ENCODE measurements at regions not wholly inside any gene's neighbourhood (a gene's known extent, or its start where the extent isn't known, plus 50 kb on each side); places are given as distances from the start of the nearest gene placed in this dataset.

DNA sequence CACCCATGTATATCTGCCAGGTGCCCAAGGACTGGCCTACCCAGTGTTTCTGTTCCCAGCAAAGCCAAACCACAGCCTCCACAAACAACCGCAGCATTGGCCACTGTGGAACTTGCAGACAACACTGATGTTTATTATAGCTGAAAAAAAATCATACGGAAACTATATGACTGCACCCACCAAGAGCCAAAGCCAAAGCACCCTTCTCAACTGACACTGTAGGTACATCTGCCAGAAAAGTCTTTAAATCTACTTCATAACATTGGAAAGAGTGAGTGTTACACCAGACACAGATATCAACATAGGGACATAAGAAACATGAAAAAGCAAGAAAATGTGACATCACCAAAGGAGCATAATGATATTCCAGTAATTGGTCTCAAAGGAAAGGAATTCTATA lies 428.0 kb downstream of the PSAT1 start:
- DNase-seq (ENCODE audit: low read depth): no peak

DNA sequence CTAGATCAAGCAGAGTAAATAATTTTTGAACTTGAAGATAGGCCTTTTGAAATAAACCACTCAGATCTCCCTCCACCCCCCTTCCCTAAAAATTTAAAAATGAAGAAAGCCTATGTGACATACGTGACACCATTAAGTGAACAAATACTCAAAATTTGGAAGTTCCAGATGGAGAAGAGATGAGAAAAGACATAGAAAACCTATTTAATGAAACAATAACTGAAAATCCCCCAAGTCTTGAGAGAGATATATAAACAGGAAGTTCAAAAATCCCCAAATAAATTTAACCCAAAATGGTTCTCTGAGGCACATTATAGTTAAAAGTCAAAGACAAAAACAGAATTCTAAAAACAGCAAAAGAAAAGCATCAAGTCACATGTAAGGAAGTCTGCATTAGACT lies 428.6 kb downstream of the PSAT1 start:
- no peak for DNase-seq (ENCODE audit: low read depth)

DNA sequence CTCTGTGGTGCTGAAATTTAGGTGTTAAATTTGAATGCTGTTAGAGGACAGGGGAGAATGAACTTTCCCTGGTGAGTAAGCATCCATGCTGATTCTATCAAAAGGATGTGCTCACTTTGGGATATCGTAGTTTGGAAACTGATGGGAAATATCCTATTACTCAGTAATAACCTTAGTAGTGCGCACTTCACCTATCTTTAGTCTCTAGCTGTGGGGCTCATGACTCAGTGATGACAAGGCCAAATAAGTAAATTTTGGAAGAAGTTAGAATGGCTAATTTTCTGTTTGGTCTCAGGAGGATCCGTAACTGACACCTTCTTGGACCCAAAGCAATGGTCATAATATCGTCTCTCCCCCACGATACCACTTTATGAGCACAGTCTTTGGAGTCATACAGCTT lies 448.4 kb downstream of the PSAT1 start:
- no peak for DNase-seq (ENCODE audit: low read depth)

DNA sequence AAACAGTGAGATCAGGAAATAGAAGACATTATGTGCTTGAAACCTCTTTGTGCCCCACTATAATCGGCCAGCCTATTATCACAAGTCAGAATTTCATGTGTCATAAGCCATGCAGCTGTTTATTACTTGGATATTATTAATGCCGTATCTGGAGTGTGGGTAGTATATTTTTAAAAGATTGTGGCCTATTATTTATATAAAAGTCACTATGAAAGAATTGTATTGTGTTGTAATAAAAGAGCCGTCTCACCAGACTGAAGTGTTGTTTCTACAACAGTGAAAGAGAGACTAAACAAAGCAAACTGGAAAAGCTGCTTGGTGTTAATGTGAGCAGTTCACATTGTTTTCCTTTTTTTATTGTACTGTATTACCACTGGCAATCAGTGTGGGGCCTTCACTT lies 449.1 kb downstream of the PSAT1 start:
- no peak for DNase-seq (ENCODE audit: low read depth)

DNA sequence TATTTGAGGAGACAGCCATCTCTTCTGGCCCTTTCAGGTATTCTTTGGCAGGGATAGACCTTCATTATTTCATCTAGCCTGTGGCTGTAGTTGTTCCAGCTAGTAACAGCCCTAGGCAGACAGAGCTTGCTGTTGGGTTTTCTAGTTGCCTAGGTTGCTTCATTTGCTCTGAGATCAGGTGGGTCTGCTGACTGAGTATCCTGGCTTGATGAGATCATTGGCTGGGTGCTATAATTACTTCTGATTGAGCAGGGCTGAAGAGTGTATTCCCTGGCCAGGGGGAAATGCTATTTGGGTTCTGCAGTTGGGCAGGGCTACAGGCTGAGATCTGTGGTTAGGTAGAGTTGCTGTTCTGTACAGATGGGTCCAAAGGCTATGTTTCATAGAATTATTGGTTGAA lies 456.1 kb downstream of the PSAT1 start:
- DNase-seq (ENCODE audit: low read depth): no peak

DNA sequence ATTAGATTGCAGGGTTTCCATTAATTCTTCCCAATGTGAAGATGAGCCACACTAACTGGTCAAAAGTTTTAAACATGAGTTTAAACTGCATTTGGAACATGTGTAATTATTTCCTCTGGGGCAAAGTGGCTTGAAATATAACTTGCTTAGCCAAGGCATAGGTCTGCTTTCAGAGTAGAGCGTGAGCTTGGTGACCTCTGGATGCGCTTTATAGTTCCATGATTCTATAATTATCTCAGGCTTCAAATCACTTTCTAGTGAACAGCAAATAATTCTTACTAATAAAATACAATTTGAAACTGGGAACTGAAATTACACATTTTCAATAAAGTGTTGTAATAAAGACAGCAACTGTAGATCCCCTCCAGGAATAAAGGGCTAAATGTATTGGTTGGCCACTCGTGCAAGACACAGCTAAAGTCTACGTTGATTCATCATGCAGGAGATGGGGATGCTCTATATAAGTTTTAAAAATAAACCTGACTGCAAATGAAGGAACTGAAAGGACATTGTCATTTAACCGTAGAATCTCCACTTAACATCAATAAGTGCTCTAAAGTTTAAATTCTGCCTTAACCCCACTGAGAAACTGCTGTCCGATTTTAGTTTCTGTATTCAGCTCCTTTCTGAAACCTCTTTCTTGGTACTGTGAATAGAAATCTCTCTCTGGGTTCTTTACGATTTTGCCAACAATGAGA lies 460.0 kb downstream of the PSAT1 start:
- DNase-seq (ENCODE audit: low read depth): no peak

DNA sequence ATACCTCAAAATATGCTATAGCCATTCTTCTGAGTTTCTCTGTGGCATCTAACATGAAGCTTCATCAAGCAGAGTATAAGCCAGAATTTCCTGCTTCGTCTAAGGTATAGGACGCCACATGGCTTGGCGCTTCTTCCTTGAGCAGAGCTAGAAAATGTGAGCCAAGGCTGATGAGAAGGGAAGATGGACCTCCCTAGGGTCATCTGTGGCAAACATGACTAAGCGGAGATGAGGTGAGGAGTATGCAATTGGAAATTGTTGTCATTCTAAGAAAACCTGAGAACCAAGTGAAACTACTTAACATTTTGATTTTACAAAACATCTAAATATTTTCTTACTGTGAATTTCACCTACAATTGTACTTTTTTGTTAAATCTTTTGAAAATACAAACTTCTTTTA lies 466.5 kb downstream of the PSAT1 start:
- DNase-seq (ENCODE audit: low read depth): no peak

DNA sequence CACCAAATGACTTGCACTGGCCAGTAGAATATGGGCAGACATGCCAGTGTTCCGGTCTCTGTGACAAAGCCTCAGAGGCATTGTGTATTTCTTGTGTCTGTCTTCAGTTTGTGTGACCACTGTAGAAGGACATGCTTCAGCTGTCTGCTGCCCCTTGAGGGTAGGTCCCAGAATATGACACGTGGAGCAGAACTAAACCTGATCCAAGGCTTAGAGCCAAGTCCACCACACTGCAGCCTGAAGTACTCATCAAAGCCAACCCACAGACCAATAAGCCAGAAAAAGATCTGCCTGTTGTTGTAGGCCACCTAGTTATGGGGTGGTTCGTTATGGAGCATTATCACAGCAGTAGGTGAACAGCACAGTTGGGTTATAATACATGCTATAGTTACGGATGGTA lies 468.9 kb downstream of the PSAT1 start:
- DNase-seq (ENCODE audit: low read depth): no peak

DNA sequence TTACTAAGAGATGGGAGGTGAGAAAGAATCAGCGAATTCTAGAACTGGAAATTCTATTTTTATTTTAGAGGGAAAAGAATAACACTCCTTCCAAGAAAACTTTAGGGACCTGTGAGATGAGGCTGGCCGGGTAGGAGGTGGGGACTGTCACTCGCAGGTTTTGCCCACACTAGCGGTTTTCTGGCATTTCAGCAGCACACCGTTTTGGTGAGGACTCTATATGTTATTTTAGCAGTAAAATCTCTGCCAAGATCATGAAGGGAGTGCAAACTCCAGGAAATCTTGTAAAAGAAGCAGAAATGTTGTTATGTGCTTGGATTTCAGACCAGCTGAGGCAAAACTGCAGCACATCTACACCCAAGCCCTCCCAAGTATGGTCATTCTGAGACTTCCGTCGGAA lies 470.6 kb downstream of the PSAT1 start:
- no peak for DNase-seq (ENCODE audit: low read depth)

DNA sequence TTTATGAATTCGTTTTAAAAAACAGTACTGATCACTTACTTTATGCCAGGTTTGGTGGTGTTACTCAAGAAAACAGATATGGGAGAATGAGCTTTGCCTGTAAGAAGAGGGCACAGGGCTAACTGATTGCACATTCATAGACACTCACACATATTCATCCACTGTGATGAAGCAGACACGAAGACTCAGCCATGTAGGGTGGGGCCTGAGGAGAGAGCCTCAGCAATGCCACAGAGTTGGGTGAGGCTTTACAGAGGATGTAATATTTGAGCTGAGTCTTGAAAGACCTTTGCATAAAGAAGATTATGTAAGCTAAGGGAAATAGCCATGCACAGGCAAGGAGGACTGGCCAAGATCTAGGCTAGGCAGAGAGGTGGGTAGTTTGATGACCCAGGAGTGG lies 472.8 kb downstream of the PSAT1 start:
- no peak for DNase-seq (ENCODE audit: low read depth)

DNA sequence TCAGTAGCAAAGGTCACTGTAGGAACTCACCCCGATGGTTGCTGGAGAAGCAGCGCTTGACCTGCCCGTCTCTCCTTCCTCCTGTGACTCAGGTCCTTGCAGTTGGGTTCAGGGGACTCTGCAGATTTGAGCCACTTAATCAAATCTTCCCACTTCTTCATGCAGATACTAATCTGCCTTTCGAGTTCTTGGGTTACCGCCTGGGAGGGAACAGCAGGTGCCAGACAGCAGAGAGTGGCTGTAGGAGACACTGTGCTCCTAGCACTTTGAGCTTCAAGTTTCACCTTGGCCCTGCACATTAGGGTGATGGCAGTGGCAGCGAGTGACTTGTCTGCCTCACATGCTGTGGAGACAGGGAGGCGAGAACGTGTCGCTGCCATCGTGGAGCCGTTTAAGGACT lies 478.3 kb downstream of the PSAT1 start:
- DNase-seq (ENCODE audit: low read depth): no peak

DNA sequence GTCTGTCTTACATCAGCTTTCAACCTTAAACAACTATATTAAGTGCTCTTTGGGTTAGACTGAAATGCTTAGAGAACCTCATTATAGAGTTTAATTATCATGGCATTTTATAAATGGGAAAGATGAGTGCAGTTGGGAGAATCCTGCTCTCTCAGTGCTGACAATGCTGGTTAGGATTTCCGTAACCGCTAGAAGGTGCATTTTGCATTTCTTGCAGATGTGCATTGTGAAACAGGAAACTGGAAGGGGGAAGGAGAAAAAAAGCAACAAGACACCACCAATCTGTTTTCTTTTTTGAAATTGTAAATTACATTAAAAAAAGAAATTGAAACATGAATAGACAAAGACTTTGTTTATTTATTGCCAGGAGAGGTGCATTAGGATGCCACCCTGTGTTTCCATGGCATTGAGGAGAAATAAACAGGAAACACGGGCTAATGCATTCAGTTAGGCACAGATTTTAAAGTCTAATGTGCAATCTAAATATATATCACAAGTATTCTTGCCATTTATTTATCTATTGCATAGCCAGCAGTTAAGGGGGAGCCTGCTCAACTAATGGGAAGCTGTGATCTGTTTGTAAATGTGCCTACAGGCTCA lies 478.9 kb downstream of the PSAT1 start:
- DNase-seq (ENCODE audit: low read depth): no peak

DNA sequence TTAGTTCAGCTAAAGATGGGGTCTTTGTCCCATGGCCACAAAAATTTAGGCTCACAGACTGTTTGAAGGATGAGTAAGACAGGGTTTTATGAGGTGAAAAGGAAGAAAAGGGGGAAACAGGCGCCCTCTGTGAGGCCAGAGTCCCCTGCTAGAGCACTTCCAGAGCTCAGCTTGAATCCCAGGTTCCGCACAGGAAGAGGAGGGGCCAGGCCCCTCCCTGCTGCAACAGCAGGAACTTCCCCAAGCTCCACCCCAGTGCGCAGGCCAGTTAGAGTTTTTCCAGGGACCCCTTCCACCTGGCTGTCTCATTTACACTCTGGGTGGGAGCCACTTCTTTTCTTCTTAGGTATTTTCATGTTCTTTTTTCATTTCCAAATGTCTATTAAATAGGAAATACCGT lies 480.8 kb downstream of the PSAT1 start:
- DNase-seq (ENCODE audit: low read depth): no peak

DNA sequence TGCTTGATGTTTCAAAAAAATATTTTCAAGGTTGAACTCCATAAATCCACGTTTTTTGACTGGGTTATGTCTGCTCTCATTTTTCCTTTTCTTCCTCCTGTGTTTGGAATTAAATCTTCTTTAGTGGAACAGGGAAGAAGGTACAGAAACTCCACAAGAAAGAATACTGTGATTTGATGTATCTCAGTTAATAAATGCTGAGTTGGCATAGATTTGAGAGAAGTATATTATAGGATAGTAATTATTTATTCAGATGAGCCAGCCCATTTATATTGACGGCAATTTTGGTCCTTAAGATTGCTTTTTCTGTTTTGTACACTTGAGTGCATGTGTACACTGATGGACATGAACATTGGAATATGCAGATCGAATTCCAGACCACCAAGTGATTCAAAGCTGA lies 481.4 kb downstream of the PSAT1 start:
- DNase-seq (ENCODE audit: low read depth): no peak

DNA sequence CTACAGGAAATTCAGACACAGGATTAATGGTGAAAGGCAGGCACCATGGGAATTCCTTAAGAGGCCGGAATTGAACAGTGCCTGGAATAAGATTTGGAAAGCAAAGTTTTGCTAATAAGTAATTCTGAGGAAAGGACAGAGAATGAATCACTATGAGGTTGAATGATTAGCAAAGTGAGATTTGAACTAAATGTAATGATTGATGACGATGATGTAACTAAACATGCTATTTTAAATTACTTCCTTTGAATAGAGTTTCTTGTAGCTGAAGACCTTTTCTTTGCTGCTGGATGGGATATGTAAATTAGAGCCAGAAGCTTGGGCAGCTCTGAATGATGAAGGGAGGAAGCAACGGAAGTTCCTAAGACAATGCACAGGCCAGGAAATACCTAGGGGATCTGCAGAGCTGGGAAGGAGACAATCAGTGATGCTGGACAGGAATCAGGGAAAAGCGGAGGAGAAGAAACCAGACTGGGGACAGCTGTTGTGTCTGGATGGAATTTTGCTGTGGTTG lies 482.0 kb downstream of the PSAT1 start:
- DNase-seq (ENCODE audit: low read depth): no peak

DNA sequence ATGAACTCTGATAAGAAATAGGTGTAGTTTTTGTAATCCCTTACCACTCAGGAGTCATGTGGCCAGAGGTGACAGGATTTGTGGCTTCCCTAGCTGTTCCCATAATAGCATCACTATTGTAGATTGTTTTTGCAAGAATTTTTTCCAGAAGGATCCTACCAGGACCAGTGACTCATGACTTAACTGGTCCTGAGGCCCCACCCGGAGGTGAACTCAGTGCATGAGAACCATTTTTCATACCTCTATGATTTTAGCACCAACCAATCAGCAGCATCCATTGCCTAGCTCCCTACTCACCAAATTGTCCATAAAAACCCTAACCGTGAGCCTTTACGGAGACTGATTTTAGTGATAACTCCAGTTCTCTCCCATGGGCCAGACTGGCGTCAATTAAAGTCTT lies 484.8 kb downstream of the PSAT1 start:
- no peak for DNase-seq (ENCODE audit: low read depth)

DNA sequence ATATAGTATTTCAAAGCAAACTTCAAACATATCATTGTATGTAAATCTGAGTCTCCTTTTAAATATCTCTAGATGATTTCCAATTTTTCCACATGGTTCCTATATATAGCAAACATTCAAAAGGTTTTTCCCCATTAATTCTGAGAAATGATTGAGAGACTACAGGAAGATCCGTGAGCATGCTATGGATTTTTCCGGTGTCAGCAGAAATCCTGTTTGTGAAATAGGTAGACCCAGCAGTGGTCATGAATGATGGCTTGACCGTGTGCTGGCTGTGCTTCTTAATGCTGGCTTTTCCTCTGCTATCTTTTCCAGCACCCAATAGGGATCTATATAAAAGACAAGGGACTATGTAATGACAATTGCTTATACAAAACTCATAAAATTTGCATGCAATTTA lies 485.3 kb downstream of the PSAT1 start:
- no peak for DNase-seq (ENCODE audit: low read depth)

DNA sequence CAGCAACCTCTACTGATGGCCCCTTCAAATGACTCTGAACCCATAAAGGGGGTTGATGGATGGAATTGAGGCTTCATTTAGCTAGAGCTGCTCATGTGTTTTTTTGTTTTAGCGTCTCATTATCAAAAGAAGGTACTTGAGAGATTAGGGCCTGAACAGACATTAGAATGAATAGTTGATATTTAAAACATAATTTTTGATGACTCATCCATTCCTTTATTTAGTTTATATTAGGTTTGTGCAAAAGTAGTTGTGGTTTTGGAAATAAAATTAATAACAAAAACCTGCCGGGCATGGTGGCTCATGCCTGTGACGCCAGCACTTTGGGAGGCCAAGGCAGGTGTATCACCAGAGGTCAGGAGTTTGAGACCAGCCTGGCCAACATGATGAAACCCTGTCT lies 485.9 kb downstream of the PSAT1 start:
- no peak for DNase-seq (ENCODE audit: low read depth)

DNA sequence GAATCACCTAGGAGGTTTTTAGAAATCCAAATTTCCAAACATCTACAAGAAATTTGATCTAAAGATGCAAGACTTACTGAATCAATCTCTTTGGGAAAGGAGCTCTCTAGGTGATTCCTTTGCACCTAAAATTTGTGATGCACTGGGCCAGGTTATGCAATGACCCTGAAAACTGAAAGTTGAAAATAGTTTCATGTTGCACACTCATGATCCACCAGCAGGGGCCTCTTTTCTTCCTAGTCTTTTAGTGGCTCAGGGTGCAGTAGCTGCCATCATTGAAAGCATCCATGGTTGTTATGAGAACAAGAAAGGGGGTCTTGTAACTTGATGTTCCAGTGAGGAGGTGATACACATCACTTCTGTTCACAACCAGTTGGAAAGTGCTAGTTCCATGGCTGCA lies 486.8 kb downstream of the PSAT1 start:
- DNase-seq (ENCODE audit: low read depth): no peak

DNA sequence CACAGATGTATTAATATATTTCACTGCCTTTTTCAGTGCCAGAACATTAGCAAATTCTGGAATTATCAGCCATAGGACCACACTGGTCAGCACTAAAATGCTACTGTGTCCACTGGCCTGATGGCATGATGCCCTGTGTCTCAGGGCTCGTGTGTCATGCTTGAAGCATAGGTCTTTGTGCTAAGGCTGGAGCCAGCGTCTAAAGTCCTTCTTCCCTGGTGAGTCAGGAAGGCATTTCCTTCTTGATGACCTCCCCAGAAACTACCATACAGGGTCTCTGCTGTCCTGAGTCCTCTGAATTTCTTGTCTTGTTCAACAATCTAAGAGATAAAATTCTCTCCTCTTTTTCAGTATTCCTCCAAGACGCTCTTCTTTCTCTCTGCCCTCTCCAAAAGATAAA lies 489.9 kb downstream of the PSAT1 start:
- DNase-seq (ENCODE audit: low read depth): no peak

DNA sequence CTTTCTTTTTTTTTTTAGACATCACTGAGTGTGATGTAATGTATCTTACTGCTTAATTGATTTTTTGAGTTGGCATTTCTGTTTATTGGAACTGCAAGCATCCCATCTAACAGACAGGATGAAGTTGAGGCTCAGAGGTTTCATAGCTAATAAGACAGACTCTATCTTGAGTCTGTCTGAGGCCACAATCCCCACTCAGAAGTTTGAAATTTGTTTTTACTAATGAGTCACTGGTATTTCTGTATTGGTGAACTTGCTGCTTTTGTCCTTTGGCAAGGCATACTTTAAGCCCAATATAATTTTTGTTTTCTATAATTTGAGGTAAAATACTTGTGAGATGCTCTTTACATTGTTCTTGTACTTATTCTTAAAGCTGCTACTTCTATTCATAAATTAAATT lies 491.2 kb downstream of the PSAT1 start:
- no peak for DNase-seq (ENCODE audit: low read depth)

DNA sequence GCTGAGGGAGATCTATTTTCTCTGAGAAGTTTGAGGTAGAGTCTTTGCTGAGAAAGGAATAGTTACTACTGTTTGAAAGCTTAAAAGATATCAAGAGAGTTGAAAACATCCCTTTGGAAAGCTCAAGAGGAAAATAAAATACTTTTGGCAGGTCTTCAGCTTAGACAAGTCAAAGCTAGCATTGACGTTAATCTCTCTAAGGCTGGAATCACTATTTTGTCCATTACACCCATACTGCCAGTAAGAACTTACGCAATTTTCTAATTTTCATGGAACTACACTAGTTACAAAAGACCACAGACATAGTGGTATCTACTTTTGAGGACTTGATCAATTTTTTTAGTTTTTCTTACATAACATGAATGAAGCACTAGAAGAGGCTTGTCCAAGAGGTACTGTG lies 494.9 kb downstream of the PSAT1 start:
- no peak for DNase-seq (ENCODE audit: low read depth)

DNA sequence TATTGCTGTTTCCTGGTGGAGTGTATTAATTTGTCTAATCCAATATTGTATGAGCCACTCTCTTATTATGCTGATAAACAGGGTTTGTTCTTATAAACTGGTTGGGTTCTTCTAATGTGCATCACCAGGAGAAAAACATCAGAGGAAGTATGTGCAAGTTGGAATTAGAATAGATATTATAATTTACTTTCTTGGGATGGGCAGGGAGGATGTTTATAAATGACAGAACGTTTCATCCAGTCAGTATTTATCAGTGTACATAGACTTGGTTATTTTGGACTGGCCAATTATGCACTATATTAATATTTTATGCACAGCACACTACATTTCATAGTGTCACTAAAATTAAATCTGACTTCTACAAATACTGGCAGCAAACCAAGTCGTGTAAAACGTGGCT lies 495.8 kb downstream of the PSAT1 start:
- no peak for DNase-seq (ENCODE audit: low read depth)

DNA sequence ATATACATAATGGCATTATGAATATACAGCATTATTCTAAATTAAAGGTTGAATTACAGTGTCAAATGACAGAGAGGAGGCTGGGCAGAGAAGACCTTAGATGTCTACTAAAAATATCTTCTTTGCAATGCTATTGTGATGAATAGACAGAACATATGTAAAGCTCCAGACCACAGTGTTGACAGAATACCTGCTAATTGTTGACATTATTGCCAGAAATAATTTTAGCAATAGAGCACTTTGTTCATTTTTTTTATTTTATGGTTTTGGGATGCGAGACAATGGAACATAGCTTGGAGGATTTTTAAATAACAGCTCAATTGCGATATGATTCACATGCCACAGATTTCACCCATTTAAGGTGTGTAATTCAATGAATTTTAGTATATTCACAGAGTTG lies 508.8 kb downstream of the PSAT1 start:
- no peak for DNase-seq (ENCODE audit: low read depth)

Measured in activated T-cell treated with anti-CD3 and anti-CD28 coated beads for 1 hour (primary cell).